KMS-11 (cell line): ENCODE measurements at regions not wholly inside any gene's neighbourhood (a gene's known extent, or its start where the extent isn't known, plus 50 kb on each side); places are given as distances from the start of the nearest gene placed in this dataset.

ENCODE experiments used
- H2AFZ ChIP-seq: fragments of 200-600 bp; sonication (generic); 2 replicates; pipeline ENCODE4 v1.6.1; 2016; ENCODE audit warnings: antibody characterized with exemption, mixed run types, low read depth
- H3K27ac ChIP-seq: fragments of 200-600 bp; sonication (generic); 2 replicates; pipeline ENCODE4 v1.6.1; 2016; ENCODE audit warnings: mild to moderate bottlenecking, mixed run types
- H3K27me3 ChIP-seq: fragments of 200-600 bp; sonication (generic); 2 replicates; pipeline ENCODE4 v1.6.1; 2017; ENCODE audit warnings: mild to moderate bottlenecking, low read depth, mixed run types, moderate library complexity; ENCODE audit not compliant: insufficient read depth
- H3K36me3 ChIP-seq: fragments of 200-600 bp; sonication (generic); 2 replicates; pipeline ENCODE4 v1.6.1; 2017; ENCODE audit warnings: mild to moderate bottlenecking, mixed run types; ENCODE audit not compliant: insufficient read depth
- H3K4me1 ChIP-seq: fragments of 200-600 bp; sonication (generic); 2 replicates; pipeline ENCODE4 v1.6.1; 2016; ENCODE audit warnings: mild to moderate bottlenecking, low read depth, mixed run types; ENCODE audit not compliant: poor library complexity, severe bottlenecking
- H3K4me2 ChIP-seq: fragments of 200-600 bp; sonication (generic); 2 replicates; pipeline ENCODE4 v1.7.0; 2016; ENCODE audit warnings: mild to moderate bottlenecking, mixed run types
- H3K4me3 ChIP-seq: fragments of 200-600 bp; sonication (generic); IDR thresholded peaks from 2 replicates; pipeline ENCODE4 v1.6.1; 2017; ENCODE audit warnings: low read depth, low read length, mixed read lengths; ENCODE audit not compliant: insufficient read depth
- H3K79me2 ChIP-seq: fragments of 200-600 bp; sonication (generic); 2 replicates; pipeline ENCODE4 v1.6.1; 2016; ENCODE audit warnings: low read depth, mixed run types; ENCODE audit not compliant: insufficient read depth
- H3K9ac ChIP-seq: fragments of 200-600 bp; sonication (generic); 2 replicates; pipeline ENCODE4 v1.6.1; 2016; ENCODE audit warnings: mild to moderate bottlenecking, mixed run types
- H4K20me1 ChIP-seq: fragments of 200-600 bp; sonication (generic); 2 replicates; pipeline ENCODE4 v1.6.1; 2016; ENCODE audit warnings: mild to moderate bottlenecking, mixed run types; ENCODE audit not compliant: insufficient read depth
- CTCF ChIP-seq: fragments of 200-600 bp; sonication (generic); conservative IDR thresholded peaks from 2 replicates; pipeline ENCODE4 v1.6.1; 2017; ENCODE audit warnings: low read depth, mild to moderate bottlenecking, antibody characterized with exemption, low read length, moderate library complexity, mixed read lengths

DNA sequence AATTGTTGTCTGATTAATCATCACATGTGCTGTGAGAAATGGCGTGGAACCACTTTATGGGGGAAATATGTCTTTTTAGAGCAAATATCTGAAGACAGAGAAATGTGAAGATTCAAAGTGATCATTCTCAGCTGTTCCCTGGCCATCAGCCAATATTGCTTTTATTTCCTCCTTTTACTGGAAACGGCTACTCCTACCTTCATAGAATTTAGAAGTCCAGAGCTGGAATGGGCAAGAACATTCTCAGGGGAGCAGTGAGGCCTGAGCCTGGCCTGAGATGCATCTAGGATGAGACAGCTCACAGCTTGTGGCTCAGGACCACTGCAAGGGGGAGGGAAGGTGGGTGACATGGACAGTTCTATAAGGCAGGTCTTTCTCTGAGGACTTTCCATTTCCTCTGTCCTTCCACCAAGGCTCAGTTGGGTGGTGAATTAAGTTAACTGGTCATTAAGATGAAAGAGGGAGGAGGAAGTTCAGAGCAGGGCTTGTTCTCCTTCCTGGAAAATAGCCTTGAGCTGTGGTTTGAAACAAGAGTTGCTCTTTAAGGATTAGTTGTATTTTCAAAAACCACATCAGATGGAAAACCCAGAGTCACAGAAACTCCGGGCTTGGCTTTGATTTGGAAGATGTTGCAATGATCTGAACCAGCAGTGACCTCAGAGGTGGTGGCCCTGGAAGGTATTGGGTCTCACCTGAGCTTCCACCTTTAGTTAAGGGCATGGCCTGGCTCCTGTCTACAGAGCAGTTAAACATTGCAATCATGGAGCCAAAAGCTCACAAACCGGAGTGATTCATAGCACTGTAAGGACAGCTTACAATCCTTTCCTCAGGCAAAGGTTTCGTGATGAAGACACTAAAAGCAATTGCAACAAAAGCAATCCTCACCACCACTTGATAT is 144.3 kb downstream of the VAPA start:
- Histone ChIP-seq H3K4me1 (no peaks in the 10 kb centered on the region), H3K27ac (no peak overlapping the region), H3K27me3 (no peaks in the 10 kb centered on the region), H3K4me2 (no peak overlapping the region), H2AFZ (no peak overlapping the region), H3K4me3 (no peak overlapping the region), H3K9ac (no peak overlapping the region), H4K20me1 (no peaks in the 10 kb centered on the region), H3K36me3 (no peaks in the 10 kb centered on the region), H3K79me2 (no peaks in the 10 kb centered on the region)
- TF ChIP-seq CTCF = no peak

DNA sequence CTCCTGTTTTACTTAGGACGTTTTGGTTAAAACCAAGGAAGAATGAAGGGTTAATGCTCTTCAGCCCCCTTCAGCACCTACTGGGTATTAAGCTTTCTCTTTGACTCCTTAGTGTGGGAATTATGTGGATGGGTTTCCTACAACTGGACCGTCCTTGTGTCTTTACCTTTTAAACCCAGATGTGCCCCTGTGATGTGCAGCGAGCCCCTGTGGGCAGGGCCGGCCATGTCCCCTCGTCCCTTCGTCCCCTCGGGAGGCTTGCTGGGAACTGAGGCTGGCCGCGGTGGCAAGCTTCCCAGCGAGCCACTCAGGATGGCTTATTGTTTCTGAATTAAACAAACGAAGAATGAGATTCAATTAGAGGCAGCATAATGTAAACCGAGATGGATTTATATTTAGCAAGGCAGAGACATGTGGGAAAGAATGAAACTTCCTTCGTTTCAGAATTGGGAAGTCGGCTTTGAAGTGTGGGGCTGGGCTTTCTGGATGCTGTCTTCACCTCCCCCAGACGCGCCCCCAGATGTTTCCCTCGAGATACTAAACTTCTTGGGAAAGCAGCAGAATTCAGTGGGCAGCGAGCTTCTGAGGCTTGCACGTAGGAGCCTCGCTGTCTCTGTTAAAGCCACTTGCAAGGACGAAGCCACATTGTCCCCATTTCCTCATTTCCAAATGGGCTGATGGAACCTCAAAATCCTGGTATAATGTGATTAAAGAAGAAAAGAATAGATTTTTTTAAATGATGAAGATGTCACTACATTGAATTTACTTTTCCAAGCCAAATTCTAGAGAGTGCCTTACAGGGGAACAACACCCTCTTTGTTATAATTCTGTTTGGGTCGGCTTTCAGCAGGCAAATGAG is 146.0 kb downstream of the VAPA start:
- Histone ChIP-seq H2AFZ (no peak overlapping the region), H3K4me3 (no peak overlapping the region), H3K36me3 (no peaks in the 10 kb centered on the region), H3K27me3 (no peaks in the 10 kb centered on the region), H3K9ac (no peak overlapping the region), H4K20me1 (no peaks in the 10 kb centered on the region), H3K27ac (no peak overlapping the region), H3K4me1 (no peaks in the 10 kb centered on the region), H3K79me2 (no peaks in the 10 kb centered on the region), H3K4me2 (no peak overlapping the region)
- no peak for TF ChIP-seq CTCF

GRCh38 chr18:10060469-10060782 is 146.6 kb downstream of the VAPA start:
- Histone ChIP-seq H3K4me2 (no peak overlapping the region), H3K27ac (no peak overlapping the region), H3K9ac (no peak overlapping the region), H2AFZ (no peak overlapping the region), H3K27me3 (no peaks in the 10 kb centered on the region), H3K79me2 (no peaks in the 10 kb centered on the region), H3K4me3 (no peak overlapping the region), H3K36me3 (no peaks in the 10 kb centered on the region), H4K20me1 (no peaks in the 10 kb centered on the region), H3K4me1 (no peaks in the 10 kb centered on the region)
- no peak for TF ChIP-seq CTCF

DNA sequence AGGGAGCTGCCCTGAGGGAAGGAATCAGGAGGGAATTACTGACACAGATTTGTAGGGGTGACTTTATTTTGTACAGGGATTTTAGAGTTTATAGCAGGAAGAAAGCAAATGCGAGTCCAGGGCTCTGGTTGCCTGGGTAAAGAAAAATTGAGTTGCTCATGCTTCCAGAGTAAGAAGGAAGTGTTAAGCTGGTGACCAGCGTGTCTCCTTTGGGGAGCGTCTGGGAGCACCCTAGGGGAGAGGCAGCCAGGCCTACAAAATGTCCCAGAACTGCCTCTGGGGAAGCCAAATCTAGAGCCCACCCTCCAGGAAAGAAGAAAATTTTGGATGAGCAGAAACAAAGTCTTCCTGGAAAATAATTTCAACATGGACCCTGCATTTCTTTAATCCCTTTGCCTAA is 147.0 kb downstream of the VAPA start:
- no peaks in the 10 kb centered on the region for H3K27me3 ChIP-seq
- H3K4me3 ChIP-seq = no peak overlapping the region
- H3K79me2 ChIP-seq = no peaks in the 10 kb centered on the region
- no peaks in the 10 kb centered on the region for H3K36me3 ChIP-seq
- H3K4me2 ChIP-seq = no peak overlapping the region
- no peaks in the 10 kb centered on the region for H4K20me1 ChIP-seq
- no peak for TF ChIP-seq CTCF
- H3K9ac ChIP-seq = no peak overlapping the region
- H2AFZ ChIP-seq = no peak overlapping the region
- H3K4me1 ChIP-seq = no peaks in the 10 kb centered on the region
- H3K27ac ChIP-seq = no peak overlapping the region
